Posterior cingulate gyrus (tissue), 11 donors: ENCODE measurements at regions not wholly inside any gene's neighbourhood (a gene's known extent, or its start where the extent isn't known, plus 50 kb on each side); places are given as distances from the start of the nearest gene placed in this dataset.
"Not testable (repeated sequence)": the region's sequence is repeated elsewhere in the genome, so short reads cannot be mapped to it uniquely, and the experiment has no call there.

Experiments
- DNase-seq, 10 donors: peaks; one replicate each; pipeline versions ENCODE4 v3.0.0 to v3.0.0-alpha.2; 2020 to 2021; ENCODE audit warnings: mixed read lengths in 3 of 10
- intact Hi-C: fragments of 100-400 bp; cut with DNase I; formaldehyde crosslinking; loops from one replicate; pipeline ENCODE4 v1.15.1; 2023

DNA sequence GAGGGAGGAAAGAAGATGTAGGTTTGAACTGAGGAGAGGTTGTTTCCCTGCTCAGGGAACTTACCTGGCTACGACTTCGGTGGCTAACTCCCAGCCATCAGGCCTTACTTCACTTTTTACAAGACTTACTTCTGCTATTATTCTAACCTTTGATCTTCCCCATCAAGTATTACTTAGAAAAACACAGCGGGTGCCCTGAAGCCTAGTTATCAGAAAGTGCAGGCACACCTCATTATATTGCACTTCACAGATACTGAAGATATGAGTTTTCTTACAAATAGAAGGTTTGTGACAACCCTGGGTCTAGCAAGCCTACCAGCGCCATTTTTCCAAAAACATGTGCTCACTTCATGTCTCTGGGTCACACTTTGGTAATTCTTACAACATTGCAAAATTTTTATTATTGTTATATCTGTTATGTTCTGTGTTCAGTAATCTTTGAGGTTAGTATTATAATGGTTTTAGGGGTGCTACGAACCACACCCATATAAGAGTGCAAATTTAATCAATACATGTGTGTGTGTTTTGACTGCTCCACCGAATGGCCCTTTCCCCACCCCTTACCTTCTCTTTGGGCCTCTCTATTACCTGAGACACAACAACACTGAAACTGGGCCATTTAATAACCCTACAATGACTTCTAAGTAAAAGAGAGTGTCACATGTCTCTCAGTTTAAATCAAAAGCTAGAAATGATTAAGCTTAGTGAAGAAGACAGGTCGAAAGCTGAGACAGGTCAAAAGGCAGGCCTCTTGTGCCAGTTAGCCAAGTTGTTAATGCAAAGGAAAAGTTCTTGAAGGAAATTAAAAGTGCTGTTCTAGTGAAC, 2102.7 kb upstream of the WWC1 start:
- intact Hi-C loops, result no loop called here
- no peak for DNase-seq

DNA sequence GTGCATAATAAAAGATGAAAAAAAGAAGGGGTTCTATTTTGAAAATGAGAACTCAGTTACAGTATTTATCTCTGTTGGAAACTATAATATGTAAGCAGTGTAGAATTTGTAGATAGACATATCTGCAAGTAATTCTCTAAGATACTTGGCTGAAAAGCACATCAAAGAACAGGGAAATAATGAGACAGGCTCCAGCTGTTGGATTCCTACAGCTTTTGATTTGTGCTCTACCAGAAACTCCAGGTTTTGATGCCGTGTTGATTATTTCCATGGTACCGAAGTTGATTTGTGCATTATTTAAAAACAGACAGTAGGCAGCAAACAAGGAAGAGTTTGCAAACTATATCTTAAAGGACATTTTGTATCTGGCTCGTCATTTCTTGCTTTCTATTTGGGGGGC, 2098.7 kb upstream of the WWC1 start:
- intact Hi-C loops, result no loop called here
- DNase-seq, result no peak

DNA sequence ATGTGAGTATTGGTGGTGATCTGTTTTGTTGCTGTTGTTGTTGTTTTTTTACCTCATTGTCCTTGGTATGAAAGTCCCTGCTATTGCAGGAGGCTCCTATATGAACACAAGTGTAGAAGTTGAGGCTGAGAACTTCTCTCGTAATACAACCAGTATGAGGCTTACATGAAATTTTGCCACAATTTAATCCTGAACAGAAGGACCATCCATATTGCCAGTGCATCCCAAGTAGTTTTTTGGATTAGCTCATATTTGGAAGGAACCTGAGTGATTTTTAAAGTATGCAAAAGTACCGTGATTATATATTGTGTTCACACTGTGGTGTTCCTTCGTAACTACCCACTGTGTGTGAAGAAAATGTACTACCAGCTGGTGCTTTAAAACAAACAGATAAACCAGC, 2095.5 kb upstream of the WWC1 start:
- intact Hi-C loops, result no loop called here
- DNase-seq, result no peak

DNA sequence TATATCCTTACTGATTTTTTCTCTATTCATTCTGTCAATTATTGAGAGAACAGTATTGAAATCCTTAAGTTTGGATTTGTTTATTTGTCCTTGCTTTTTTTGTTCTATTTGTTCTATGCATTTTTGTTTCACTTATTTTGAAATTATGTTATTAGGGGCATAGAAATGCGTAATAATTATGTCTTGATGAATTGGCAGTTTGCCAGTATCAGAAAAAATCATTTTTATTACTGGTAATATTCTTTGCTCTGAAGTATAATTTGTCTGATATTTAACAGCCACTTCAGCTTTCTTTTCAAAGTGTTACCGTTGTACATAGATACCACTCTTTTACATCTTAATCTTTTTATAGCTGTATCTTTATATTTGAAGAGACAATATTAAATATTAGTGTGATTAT, 2090.9 kb upstream of the WWC1 start:
- DNase-seq, result no peak
- intact Hi-C loops, result no loop called here

DNA sequence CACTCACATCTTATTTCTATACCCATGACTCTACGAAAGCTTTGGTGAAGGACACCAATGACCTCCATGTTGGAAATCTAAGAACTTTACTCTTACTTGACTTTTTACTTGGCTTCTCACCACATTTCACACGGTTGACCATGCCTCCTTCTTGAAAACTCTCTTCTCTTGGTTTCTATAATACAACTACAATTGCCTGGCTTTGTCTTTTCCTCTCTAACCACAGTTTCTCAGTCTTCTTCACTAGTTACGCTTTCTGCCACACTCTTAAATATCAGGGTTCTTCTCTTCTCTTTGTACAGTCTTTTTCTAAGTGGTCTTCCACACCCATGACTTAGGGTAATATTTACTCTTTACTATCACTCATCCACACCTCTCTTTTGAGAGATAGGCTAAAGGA, 2079.8 kb upstream of the WWC1 start:
- DNase-seq, result no peak
- intact Hi-C loops, result no loop called here

DNA sequence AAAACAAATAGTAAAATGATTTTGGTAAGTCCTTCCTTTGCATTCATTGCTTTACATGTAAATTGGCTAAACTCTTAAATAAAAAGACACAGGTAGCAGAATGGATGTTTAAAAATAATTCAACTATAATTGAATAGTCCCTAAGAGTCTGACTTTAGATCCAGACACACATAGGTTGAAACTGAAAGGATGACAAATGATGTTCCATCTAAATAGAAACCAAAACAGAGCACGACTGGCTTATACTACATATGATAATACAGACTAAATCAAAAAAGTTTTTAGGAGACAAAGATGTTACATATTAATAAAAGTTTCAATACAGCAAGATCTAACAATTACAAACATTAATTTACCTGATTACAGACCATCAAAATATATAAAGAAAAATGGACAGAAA, 2055.1 kb upstream of the WWC1 start:
- DNase-seq, result no peak
- intact Hi-C loops, result no loop called here

DNA sequence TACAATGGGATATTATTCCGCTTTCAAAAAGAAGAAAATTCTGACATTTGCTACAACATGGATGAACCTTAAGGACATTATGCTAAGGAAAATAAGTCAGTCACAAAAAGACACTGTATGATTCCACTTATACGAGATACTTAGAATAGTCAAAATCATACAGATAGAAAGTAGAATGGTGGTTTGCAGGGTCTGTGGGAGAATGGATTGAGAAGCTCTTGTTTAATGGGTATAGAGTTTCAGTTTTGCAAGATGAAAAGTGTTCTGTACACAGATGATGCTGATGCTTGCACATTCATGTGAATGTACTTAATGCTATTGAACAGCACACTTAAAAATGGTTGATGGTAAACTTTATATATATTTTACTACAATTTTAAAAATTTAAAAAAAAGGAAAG, 2050.7 kb upstream of the WWC1 start:
- intact Hi-C loops, result no loop called here
- no peak for DNase-seq

DNA sequence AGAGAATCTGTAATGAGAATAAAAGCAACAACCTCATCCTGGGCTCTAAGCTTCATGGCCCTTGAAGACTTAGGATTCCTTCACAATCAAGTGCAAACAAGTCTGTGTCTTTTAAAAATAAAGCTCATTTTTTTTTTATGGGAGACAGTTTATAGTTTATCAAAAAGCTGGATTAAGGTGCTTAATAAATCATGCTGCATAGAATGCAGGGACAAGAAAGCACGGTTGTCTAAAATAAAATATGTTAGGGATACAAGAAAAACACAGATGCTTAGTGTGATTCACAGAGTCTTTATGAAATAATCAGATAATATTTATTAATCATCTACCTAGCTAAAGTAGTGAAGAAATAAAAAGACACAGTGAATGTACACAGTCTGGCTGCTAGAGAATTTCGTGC, 2045.9 kb upstream of the WWC1 start:
- DNase-seq, result no peak
- intact Hi-C loops, result no loop called here

DNA sequence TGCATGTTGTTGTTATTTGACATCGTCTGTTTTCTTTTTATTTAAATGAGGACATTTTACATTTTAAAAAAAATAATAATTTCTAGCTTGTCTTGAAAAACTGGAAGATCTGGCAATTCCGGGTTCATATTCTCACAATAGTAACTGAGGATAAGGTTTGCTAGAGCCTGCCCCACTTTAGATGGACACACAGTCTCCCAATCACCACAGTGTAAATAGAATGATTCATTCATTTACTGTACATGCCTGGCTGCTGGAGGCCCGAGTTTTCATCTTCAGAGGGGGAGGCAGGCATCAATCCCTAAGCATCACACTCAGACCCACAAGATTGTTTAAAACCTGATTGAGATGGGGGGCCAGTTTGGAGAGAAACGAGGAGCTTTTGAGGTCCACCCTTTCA, 2039.7 kb upstream of the WWC1 start:
- intact Hi-C loops, result no loop called here
- no peak for DNase-seq

DNA sequence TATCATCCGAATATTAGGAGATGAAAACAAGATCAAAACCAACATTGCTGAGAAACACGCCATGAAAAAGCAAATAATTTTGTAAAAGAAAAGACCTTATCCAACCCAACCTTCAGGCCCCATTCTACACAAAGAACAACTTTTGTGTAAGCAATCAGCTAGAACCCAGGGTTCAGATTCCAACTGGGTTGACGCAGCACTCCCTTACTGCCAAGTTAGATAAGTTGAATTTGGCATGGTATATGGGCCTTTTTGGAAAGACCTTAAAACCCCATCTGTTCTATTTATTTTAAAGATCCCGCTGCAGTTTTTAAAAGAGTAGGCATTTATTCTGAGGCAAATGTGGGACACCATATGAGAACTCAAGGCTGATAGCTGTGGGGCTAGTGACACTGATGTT, 2033.8 kb upstream of the WWC1 start:
- DNase-seq, result no peak
- intact Hi-C loops, result no loop called here

DNA sequence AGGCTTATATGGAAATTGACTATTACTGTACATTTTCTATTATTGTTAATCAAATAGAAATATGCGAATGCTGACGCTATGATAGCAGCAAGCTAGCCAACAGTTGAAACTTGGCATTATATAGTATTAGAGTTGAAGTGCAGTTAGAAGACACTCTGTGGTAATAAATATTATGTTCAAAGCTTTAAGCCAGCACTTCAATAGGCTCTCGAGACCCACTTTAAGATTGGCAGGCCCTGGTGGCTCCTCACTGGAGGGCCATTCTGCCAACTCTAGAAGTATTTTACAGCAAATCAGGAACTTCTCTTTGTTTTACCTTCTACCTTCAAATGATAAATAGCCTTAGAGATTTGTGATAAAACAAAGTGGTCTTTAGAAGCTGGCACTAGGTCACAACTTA, 2029.0 kb upstream of the WWC1 start:
- intact Hi-C loops, result no loop called here
- DNase-seq, result no peak

DNA sequence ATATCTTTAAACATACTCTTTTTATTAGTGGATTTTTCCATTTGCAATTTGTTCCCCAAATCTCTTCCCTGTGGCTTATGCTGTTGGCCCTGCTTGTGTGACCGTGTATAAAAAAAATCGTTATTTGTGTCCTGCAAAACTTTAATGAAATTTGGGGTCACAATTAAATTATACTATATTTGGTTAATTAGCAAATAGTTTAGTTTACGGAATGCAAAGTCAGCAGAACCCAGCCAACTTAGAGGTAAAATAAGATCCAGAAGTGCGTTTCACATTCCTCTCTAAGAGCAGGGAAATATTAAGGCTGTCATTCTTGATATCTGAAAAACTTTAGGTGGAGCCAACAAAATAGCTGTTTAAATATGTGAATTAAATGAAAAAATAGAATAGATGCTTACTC, 2023.5 kb upstream of the WWC1 start:
- intact Hi-C loops, result no loop called here
- DNase-seq, result no peak

DNA sequence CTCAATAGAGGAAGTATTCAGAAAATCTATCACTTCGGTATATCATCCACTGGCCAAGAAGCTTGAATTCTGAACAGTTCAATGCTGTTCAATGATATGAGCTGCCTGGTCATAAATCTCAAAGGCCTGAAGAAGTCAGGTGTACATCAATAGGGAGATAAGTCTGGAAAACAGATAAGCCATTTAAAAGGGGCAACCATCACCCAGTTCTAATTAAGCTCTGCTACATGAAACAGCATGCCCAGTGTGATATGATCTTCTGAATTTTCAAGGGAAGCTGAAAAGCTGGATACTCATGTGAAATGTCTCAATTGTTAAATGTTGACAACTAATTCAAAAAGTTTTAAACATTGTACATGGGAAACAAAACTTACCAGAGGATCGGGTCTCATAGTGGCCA, 2020.7 kb upstream of the WWC1 start:
- DNase-seq, result no peak
- intact Hi-C loops, result no loop called here

DNA sequence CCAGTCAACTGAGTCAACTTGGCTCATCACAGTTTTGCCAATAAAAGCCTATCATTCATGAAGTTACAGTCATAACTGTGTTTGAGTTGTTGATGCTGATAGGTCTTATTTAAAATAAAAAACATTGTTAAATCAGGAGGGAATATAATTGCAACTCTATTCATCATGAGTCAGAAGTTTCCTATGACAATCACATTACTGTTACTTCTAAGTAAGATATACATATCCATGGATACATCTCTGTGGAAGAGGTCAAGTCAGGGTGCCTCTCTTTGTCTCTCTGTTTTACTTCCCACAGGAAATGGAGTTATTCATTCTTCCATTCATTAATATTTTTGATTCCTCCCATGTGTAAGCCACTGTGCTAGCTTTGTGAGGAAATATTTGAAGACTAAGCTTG, 2015.4 kb upstream of the WWC1 start:
- no peak for DNase-seq
- intact Hi-C loops, result no loop called here

DNA sequence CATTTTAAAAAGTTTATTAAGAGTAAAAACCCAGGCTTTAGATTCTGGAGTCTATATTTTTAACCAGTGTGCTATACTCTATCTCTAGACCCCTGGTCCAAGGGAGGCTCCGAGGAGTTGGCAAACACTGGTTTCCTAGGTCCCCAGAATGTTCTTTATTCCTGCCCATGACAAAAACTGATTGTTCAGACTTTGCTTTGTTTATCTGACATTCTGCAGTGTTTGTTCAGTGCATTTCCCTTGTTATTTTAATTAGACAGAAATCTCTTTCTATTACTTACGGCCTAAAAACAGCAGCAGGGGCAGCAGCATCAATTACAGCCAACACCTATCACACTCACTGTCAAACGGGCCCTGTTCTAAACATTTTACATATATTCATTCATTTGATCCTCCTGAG, 2011.6 kb upstream of the WWC1 start:
- DNase-seq, result no peak
- intact Hi-C loops, result no loop called here

DNA sequence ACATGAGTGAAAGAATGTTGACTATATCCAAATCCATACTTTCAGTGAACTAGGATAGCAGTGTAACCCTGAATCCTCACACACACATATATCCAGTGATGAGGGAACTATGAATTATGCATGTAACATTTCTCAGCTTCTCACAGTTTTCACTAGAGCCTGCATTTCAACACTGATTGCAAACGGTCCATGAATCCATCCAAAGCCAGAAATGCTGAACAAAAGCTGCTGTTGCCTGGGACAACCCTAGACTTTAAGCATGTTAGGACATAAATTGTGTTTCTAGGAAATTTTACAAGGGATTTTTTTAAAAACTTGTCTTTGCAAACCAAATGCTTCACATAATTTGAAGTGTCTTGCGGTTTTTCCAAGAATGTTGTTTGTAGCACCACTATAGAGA, 2010.0 kb upstream of the WWC1 start:
- no peak for DNase-seq
- intact Hi-C loops, result no loop called here

DNA sequence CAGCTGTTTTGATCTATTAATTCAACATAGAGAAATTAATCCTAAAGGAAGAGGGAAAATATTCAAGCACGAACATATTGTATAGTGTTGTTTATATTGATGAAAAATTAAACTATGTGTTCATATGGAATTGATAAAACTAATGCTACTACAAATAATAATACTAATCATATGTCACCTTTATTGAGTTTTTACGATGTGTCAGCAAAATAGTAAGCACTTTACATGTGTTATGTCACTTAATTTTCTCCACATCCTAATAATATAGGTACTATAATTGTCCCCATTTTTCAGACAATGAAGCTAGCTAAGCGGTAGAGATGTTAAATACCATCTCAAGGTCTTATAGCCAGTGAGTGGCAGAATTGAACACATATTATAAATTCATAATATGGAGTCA, 2008.5 kb upstream of the WWC1 start:
- no peak for DNase-seq
- intact Hi-C loops, result no loop called here

DNA sequence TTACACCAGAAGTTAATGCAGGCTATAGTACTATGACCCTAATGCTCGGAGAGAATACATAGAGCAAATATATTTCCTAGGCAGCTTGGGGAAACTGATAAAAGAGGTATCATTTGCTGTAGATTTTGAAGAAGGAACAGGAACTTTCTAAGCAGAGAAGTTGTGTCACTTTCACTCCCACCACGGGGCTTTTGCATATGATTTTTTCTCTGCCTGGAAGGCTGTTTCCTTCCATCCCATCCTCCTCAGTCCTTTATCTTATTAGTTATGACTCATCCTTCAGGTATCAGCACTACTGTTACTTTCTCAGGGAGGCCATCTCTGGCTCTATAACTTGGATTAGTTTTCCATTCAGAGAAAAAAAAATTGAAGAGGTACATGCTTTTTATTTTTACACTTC, 2006.1 kb upstream of the WWC1 start:
- no peak for DNase-seq
- intact Hi-C loops, result no loop called here

DNA sequence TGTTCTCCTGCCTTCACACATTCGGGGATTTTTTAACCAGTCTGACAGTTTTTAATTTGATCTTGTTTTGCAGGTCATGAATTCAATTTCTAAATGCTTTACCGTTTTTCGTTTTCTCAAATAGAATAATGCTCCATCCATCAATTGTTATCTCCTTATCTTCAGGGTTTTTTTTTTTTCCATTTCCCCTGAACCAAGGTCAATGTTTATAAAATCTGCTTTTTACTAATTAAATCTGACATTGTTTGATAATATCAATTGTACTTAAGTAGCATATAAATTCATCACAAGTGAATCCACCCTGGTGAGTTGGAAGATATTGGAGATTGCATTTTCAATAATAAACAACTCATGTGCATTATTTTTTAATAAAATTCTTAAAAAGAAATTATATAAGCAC, 2004.6 kb upstream of the WWC1 start:
- intact Hi-C loops, result no loop called here

DNA sequence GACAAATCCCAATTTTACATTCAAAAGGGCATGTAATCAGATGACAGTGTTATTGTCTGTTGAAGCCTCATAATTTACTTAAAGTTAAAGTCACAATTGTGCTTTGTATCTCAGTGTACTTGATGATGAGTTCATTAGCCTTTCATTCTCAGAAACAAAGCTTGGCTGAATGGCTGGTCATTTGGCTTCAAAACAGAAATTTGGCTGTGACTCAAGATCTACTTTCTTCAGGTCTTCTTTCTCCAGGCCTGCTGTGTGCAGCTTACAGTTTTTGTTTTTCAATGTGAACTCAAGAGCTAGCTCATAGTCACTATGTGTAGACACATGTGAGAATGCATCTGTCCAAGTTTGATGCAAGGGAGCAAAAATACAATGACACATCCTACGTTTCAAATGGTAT, 2003.6 kb upstream of the WWC1 start:
- intact Hi-C loops, result no loop called here
- no peak for DNase-seq

More for the DNA sequence above, 2004.6 kb upstream of the WWC1 start:
- no peak for DNase-seq

DNA sequence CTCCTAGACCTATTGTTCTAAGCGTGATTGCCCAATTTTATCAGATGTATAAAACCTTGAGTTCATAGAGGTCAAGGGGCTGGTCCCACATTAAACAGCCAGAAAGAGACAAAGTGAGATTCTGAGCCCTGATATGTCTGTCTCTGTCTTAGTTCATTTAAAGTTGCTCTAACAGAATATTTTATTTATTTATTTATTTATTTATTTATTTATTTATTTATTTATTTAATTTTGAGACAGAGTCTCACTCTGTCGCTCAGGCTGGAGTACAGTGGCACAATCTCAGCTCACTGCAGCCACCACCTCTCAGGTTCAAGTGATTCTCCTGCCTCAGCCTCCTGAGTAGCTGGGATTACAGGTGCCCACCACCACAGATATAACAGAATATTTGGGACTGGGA, 1999.6 kb upstream of the WWC1 start:
- DNase-seq, intact Hi-C loops: not testable (repeated sequence)

DNA sequence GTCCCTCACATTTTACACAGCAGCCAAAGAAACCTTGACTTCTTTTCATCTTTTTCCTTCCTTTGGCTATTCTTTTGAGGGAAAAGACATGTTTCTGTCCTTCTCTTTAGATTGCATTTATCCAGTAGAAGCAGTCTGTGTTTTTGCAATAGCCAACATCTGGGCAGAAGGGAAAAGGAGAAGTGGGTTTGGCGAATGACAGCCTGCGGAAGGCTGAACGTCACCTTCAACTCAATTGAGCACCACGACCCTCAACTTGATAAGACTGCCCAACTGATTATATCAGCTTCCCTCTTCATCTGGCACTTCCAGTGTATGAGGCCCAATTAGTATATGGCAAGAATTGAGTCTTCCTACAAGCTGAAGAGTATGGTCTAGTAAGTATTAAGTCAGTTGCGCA, 1997.6 kb upstream of the WWC1 start:
- intact Hi-C loops, result no loop called here
- no peak for DNase-seq

DNA sequence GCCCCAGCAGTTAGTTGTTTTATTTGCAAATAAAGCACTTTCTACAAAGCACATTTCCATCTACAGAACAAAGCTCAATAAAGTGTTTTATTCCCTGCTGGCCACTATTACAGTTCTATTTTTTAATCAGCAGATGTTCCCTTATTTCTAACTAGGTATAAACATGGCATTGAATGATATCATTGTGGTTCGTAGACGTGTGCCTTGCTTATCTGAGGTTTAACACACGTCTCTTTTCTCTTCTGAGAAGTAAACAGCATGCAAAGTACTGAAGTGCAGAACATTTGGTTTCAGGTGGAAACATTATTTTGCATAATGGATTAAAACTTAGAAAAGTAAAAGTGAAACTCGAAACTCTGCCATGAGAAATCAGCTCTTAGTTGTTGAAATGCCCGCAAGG, 1989.3 kb upstream of the WWC1 start:
- intact Hi-C loops, result no loop called here
- DNase-seq, result no peak
